ENCODE measurements at regions not wholly inside any gene's neighbourhood (a gene's known extent, or its start where the extent isn't known, plus 50 kb on each side); places are given as distances from the start of the nearest gene placed in this dataset.
A peak's percentile ranks its signal among the peaks of the same experiment; 100 is the strongest.

DNA sequence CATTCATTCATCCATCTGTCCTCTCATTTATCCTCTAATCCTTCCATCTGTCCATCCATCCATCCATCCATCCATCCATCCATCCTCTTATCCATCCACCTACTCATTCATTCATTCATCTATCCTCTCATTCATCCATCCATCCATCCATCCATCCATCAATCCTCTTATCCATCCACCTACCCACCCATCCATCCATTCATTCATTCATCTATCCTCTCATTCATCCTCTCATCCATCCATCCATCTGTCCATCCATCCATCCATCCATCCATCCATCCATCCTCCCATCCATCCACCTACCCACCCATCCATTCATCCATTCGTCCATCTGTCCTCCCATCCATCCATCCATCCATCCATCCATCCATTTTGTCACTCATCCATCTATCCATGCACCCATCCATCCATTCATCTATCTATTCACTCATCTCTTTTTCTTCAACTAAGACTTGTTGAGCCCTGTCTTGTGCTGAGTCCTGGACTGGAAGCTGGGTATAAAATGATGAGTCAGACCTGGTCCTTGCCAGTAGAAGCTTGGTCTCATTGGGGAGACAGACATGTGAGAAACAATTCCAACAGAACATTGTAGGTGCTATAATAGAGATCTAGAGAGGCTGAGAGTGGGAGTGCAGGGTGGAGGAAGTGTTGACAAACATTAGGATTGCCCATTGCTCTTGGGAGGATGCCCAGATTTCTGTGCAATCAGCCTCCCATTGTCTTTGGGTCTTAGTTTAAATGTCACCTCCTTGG lies 55.0 kb upstream of the IER5L start:
- no peak for TF ChIP-seq CTCF (IDR thresholded peaks at IDR 0.05)
- DNase-seq = no peak
- no peak overlapping the region for H3K27ac ChIP-seq
- H3K9me3 ChIP-seq = no peaks in the 10 kb centered on the region
- intact Hi-C loops (cut with DNase I) = no loop called here
- H3K4me3 ChIP-seq = no peak overlapping the region
- ATAC-seq = no peak
- H3K4me1 ChIP-seq = no peaks in the 10 kb centered on the region
- H3K36me3 ChIP-seq (ENCODE audit: insufficient read depth in 1 of 2, low read depth in 1 of 2) = no peaks in the 10 kb centered on the region
- 70 to 91% (median 80%) methylated on average over 1 of the region's 1 CpG for WGBS, 3 donors
- no peaks in the 10 kb centered on the region for H3K27me3 ChIP-seq (ENCODE audit: insufficient read depth in 3 of 3, low read length in 2 of 3)

DNA sequence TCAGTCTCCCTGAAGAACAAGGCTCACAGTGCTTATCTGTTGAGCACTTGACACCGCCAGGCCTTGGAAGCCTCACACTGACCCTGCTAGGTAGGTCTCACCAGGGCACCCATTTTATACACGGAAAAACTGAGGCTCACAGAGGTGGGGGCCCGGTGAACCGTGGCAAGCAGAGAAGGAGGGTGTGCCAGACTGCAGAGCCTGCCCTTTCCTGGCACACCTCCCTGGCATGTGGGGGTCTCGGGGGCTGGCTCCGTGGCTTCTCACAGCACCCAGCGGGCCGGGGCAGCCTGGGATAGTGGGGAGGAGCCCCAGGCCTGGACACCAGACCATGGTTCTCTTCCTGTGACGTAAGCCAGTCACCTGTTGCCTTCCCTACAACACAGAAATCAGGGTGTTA lies 53.7 kb upstream of the IER5L start:
- ATAC-seq (no peak), DNase-seq (peak in 1 of 2 donors; percentile 29)
- Histone ChIP-seq H3K4me1 (no peaks in the 10 kb centered on the region), H3K9me3 (no peaks in the 10 kb centered on the region), H3K27ac (no peak overlapping the region), H3K4me3 (no peak overlapping the region), H3K27me3 (ENCODE audit: insufficient read depth in 3 of 3, low read length in 2 of 3) (no peaks in the 10 kb centered on the region), H3K36me3 (ENCODE audit: insufficient read depth in 1 of 2, low read depth in 1 of 2) (no peaks in the 10 kb centered on the region)
- 75 to 83% (median 82%) methylated on average over 9 of the region's 9 CpGs for WGBS, 3 donors
- TF ChIP-seq CTCF (IDR thresholded peaks at IDR 0.05) = no peak
- intact Hi-C loops (cut with DNase I) = no loop called here

GRCh38 chr9:129231022-129231739 lies 53.1 kb upstream of the IER5L start:
- 78 to 82% (median 78%) methylated on average over 23 to 25 of the region's 25 CpGs for WGBS, 3 donors
- Histone ChIP-seq H3K27me3 (ENCODE audit: insufficient read depth in 3 of 3, low read length in 2 of 3) (no peaks in the 10 kb centered on the region), H3K27ac (no peak overlapping the region), H3K36me3 (ENCODE audit: insufficient read depth in 1 of 2, low read depth in 1 of 2) (no peaks in the 10 kb centered on the region), H3K9me3 (no peaks in the 10 kb centered on the region), H3K4me3 (no peak overlapping the region), H3K4me1 (no peaks in the 10 kb centered on the region)
- intact Hi-C loops (cut with DNase I) = no loop called here
- DNase-seq = peak in 1 of 2 donors; percentile 35
- ATAC-seq = no peak
- no peak for TF ChIP-seq CTCF (IDR thresholded peaks at IDR 0.05)

DNA sequence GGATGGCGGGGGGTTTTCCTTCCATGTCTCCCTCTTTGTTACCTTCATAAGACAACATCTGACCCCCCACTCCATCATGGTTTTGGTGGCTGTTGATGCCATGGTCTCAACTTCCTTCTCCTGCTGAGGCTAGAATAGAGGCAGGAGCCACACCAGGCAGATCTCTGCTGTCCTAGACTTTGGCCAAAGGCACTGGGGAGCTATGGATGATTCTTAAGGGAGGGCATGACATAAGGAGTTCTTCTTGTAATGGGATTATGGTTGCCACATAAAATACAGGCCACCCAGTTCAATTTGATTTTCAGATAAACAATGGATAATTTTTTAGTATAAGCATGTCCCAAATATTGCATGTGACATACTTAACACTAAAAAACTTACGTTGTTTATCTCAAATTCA lies 52.2 kb upstream of the IER5L start:
- H3K4me1 ChIP-seq = no peaks in the 10 kb centered on the region
- WGBS, 3 donors = 66 to 97% (median 83%) methylated on average over 2 of the region's 2 CpGs
- no peak overlapping the region for H3K4me3 ChIP-seq
- H3K27me3 ChIP-seq (ENCODE audit: insufficient read depth in 3 of 3, low read length in 2 of 3) = no peaks in the 10 kb centered on the region
- DNase-seq = peak in 1 of 2 donors; percentile 3
- intact Hi-C loops (cut with DNase I) = no loop called here
- no peaks in the 10 kb centered on the region for H3K9me3 ChIP-seq
- ATAC-seq = no peak
- no peaks in the 10 kb centered on the region for H3K36me3 ChIP-seq (ENCODE audit: insufficient read depth in 1 of 2, low read depth in 1 of 2)
- H3K27ac ChIP-seq = no peak overlapping the region
- TF ChIP-seq CTCF (IDR thresholded peaks at IDR 0.05) = no peak

All from psoas muscle (tissue), 7 donors.